GM12873 (cell line): ENCODE measurements at regions not wholly inside any gene's neighbourhood (a gene's known extent, or its start where the extent isn't known, plus 50 kb on each side); places are given as distances from the start of the nearest gene placed in this dataset.

ENCODE experiments used
- TF ChIP-seq, protein P1 (sequence below): IDR thresholded peaks from 2 replicates; pipeline ENCODE4 v1.5.1; 2012; ENCODE audit warnings: low read depth, mild to moderate bottlenecking, moderate library complexity, low read length, control low read depth; ENCODE audit not compliant: insufficient read depth; ENCODE audit errors: missing control alignments

GRCh38 chr16:66166490-66166889 lies 200.0 kb upstream of the CDH5 start:
- TF ChIP-seq, protein P1, sequence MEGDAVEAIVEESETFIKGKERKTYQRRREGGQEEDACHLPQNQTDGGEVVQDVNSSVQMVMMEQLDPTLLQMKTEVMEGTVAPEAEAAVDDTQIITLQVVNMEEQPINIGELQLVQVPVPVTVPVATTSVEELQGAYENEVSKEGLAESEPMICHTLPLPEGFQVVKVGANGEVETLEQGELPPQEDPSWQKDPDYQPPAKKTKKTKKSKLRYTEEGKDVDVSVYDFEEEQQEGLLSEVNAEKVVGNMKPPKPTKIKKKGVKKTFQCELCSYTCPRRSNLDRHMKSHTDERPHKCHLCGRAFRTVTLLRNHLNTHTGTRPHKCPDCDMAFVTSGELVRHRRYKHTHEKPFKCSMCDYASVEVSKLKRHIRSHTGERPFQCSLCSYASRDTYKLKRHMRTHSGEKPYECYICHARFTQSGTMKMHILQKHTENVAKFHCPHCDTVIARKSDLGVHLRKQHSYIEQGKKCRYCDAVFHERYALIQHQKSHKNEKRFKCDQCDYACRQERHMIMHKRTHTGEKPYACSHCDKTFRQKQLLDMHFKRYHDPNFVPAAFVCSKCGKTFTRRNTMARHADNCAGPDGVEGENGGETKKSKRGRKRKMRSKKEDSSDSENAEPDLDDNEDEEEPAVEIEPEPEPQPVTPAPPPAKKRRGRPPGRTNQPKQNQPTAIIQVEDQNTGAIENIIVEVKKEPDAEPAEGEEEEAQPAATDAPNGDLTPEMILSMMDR: no peak

DNA sequence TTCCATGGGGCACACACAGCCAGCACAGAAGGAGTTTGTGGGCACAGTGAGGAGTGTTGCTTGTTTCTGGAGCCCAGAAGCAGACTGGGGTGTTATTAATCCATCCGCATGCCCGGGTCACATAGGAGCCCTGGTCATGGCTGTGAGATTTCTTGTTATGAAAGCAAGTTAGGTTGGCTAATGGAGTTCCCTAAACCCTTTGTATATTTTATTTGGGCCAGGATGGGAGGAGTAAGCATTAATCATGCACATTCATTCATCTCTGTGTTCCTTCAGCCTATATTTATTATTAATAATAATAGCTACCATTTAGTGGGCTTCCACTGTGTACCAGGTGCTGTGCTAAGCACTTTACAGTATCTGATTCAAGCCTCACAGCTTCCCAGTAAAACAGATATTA lies 200.6 kb upstream of the CDH5 start:
- TF ChIP-seq, protein P1: no peak

- TF ChIP-seq, protein P1: no peak
Measured at GRCh38 chr16:66164581-66165247, 201.8 kb upstream of the CDH5 start.

GRCh38 chr16:66162821-66163220 lies 203.7 kb upstream of the CDH5 start:
- TF ChIP-seq, protein P1: no peak

DNA sequence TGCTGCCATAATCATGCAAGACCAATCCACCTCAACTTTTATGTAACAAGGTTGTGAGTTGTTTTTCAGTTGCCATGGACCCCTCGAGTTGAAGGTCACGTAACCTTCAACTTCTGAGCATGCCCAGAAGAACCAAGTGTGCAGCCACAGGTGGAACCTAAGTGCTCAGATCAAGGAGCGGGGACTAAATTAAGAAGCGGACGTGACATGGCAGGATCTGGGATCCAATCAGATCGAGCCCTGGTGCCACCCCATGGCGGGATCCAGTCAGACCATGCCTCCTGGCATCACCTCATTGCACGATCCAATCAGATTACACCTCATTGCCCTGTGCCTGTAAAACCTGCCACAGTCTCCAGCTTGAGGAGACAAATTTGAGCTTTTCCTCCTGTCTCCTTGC lies 204.5 kb upstream of the CDH5 start:
- TF ChIP-seq, protein P1: no peak

GRCh38 chr16:66161269-66161668 lies 205.2 kb upstream of the CDH5 start:
- TF ChIP-seq, protein P1: no peak

DNA sequence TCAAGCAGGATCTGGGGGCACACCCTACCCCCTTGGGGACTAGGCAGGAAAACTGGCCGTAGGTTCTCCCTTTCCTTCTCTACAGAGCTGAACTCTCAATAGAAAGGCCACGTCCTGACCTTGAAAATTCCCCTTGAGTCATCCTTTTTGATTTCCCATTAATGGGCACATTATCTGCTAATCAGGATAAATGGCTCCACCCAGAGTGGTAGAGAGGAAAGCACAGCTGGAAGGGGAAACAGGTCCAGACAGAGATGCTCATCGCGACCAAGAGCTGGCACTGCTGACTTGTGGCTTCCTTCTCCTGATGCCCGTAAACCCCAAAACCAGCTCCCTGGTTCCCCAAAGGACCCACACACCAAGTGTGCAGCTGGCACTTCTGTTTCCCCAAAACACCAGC lies 206.5 kb upstream of the CDH5 start:
- TF ChIP-seq, protein P1: no peak
